Caco-2 (cell line): ENCODE measurements at regions not wholly inside any gene's neighbourhood (a gene's known extent, or its start where the extent isn't known, plus 50 kb on each side); places are given as distances from the start of the nearest gene placed in this dataset.

ENCODE experiments used
- BruUV-seq: library from RNA; stranded (reverse); fragments of 400-500 nt; replicated peaks from 2 replicates; lab custom pipeline; 2021; lab: Mats Ljungman, UMichigan
- CTCF ChIA-PET: fragments of 300-600 bp; sonication (Branson Sonifier 250); formaldehyde crosslinking; loops from one replicate; lab custom pipeline; 2022; ENCODE audit warnings: antibody characterized with exemption; lab: Charles Lee
- POLR2A ChIA-PET: fragments of 300-600 bp; sonication (Branson Sonifier 250); formaldehyde crosslinking; loops from one replicate; lab custom pipeline; 2022; ENCODE audit warnings: antibody characterized with exemption; lab: Charles Lee
- DNase-seq, 2 experiments: peaks; one replicate each; pipeline versions ENCODE4 v3.0.0 to v3.0.0-alpha.2; 2020 to 2022
- H3K27me3 ChIP-seq: replicated peaks from 2 replicates; pipeline ENCODE4 v1.6.0; 2011; ENCODE audit warnings: low read length; ENCODE audit not compliant: control insufficient read depth, insufficient read depth
- H3K36me3 ChIP-seq: 2 replicates; pipeline ENCODE4 v1.5.1; 2011; ENCODE audit warnings: low read length; ENCODE audit not compliant: control insufficient read depth, insufficient read depth
- H3K4me1 ChIP-seq: fragments of 250-450 bp; sonication (Bioruptor Pico); 2 replicates; pipeline ENCODE4 v1.5.1; 2020; ENCODE audit warnings: mild to moderate bottlenecking
- H3K4me3 ChIP-seq: 2 replicates; pipeline ENCODE4 v1.5.1; 2011; ENCODE audit warnings: low read depth, mild to moderate bottlenecking, control low read depth, low read length
- H3K9me3 ChIP-seq: fragments of 250-450 bp; sonication (Bioruptor Pico); 2 replicates; pipeline ENCODE4 v1.5.1; 2020; ENCODE audit warnings: mild to moderate bottlenecking, moderate library complexity
- H3K27ac Mint-ChIP-seq: one replicate; pipeline ENCODE4 v1.8.0; 2022; ENCODE audit warnings: mixed read lengths; ENCODE audit not compliant: unreplicated experiment
- H3K27me3 Mint-ChIP-seq: one replicate; pipeline ENCODE4 v1.8.0; 2022; ENCODE audit warnings: mixed read lengths; ENCODE audit not compliant: insufficient read depth, unreplicated experiment
- H3K36me3 Mint-ChIP-seq: one replicate; pipeline ENCODE4 v1.8.0; 2022; ENCODE audit warnings: mild to moderate bottlenecking, mixed read lengths; ENCODE audit not compliant: insufficient read depth, unreplicated experiment
- H3K4me1 Mint-ChIP-seq: one replicate; pipeline ENCODE4 v1.8.0; 2022; ENCODE audit warnings: low read depth, mixed read lengths; ENCODE audit not compliant: unreplicated experiment
- H3K4me3 Mint-ChIP-seq: one replicate; pipeline ENCODE4 v1.8.0; 2022; ENCODE audit warnings: mild to moderate bottlenecking, moderate library complexity, mixed read lengths; ENCODE audit not compliant: unreplicated experiment
- H3K9me3 Mint-ChIP-seq: one replicate; pipeline ENCODE4 v1.8.0; 2022; ENCODE audit warnings: mixed read lengths; ENCODE audit not compliant: unreplicated experiment
- intact Hi-C: fragments of 100-400 bp; cut with micrococcal nuclease; formaldehyde crosslinking; loops from one replicate; pipeline ENCODE4 v1.10.0; 2022; ENCODE audit not compliant: unreplicated experiment
- TF ChIP-seq, protein P1 (sequence below), 2 experiments: fragments of 200-600 bp in 1 of 2; IDR thresholded peaks; 1 replicate in 1 of 2; 2 replicates in 1 of 2; pipeline versions ENCODE4 v1.5.1 to v1.8.0; 2011 to 2022; ENCODE audit warnings: antibody characterized with exemption in 1 of 2, control low read depth in 1 of 2, inconsistent platforms in 1 of 2, low read depth in 1 of 2, low read length in 1 of 2, mild to moderate bottlenecking in 1 of 2, moderate library complexity in 1 of 2; ENCODE audit not compliant: insufficient read depth in 1 of 2, severe bottlenecking in 1 of 2, unreplicated experiment in 1 of 2

DNA sequence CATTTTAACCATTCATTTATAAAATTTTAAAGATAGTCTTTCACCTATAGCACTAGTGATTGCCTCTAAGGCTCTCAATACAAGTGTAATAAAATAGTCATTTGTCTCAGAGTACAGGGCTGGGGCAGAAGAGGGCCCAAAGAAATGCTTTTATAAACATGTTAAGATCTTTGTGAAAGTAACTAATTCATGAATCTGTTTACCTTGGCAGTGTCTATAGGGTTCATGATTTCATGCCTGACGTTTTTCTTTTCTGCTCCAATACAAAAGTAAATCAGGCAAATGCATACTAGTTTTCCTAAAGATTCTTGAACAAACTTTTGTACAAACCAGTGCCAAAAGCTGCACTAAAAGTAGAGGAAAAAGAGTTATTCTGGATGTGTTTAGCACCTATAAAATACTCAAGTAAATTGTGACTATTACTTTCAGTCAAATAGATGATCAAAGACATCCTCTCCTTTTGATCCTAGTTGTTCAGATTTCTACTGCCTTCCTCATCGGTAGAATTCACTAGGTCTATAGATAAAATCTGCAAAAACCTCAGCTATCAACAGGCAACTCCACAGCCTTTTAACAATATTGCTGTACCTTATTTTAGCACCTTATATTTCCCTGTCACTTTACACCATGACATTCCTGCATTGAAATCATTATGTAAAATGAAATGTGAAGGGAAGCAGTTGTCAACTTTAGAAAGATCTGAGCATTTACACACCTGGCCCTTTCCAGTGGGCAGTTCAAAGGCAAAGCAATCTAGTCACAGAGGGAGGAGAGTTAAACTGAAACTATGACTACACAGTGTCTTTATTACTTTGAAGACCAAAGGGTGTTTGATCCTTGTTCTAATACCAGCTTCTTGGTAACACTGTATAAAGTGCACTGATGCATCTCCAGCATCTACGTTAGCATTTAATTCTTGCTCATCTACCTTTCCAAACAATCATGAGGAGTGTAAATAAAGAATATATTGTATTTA, 100.0 kb upstream of the MED13 start:
- Histone ChIP-seq H3K36me3 (no peaks in the 10 kb centered on the region), H3K4me3 (no peak overlapping the region), H3K4me1 (peaks cover 52% of the 10 kb centered on the region), H3K9me3 (peaks cover 7% of the 10 kb centered on the region; the same call in 1 of the 2 replicates), H3K27me3 (no peaks in the 10 kb centered on the region)
- H3K4me3 Mint-ChIP-seq: peak overlapping the region; percentile 60
- H3K27ac Mint-ChIP-seq: peak overlapping the region; percentile 73
- peaks cover 40% of the 10 kb centered on the region for H3K4me1 Mint-ChIP-seq
- intact Hi-C loops: loop anchor here (2.0 kb wide), 2 partner anchors 24 to 44 kb away; no protein-coding TSS in a partner anchor
- peak; percentile 63 to 67 for DNase-seq
- peaks cover 10% of the 10 kb centered on the region for H3K9me3 Mint-ChIP-seq
- H3K36me3 Mint-ChIP-seq: no peaks in the 10 kb centered on the region
- ChIA-PET POLR2A (no interaction called here), CTCF (interaction anchor here (0.7 to 1.5 kb wide), 2 partner anchors 24 to 56 kb away, joined by 4 to 8 read pairs; no protein-coding TSS in a partner anchor)
- TSS peak; percentile 94 for BruUV-seq
- no peaks in the 10 kb centered on the region for H3K27me3 Mint-ChIP-seq
- TF ChIP-seq, protein P1, sequence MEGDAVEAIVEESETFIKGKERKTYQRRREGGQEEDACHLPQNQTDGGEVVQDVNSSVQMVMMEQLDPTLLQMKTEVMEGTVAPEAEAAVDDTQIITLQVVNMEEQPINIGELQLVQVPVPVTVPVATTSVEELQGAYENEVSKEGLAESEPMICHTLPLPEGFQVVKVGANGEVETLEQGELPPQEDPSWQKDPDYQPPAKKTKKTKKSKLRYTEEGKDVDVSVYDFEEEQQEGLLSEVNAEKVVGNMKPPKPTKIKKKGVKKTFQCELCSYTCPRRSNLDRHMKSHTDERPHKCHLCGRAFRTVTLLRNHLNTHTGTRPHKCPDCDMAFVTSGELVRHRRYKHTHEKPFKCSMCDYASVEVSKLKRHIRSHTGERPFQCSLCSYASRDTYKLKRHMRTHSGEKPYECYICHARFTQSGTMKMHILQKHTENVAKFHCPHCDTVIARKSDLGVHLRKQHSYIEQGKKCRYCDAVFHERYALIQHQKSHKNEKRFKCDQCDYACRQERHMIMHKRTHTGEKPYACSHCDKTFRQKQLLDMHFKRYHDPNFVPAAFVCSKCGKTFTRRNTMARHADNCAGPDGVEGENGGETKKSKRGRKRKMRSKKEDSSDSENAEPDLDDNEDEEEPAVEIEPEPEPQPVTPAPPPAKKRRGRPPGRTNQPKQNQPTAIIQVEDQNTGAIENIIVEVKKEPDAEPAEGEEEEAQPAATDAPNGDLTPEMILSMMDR (IDR thresholded peaks at IDR 0.05; ENCODE audit: insufficient read depth in 1 of 2, low read depth in 1 of 2, low read length in 1 of 2, severe bottlenecking in 1 of 2, unreplicated experiment in 1 of 2): no peak

DNA sequence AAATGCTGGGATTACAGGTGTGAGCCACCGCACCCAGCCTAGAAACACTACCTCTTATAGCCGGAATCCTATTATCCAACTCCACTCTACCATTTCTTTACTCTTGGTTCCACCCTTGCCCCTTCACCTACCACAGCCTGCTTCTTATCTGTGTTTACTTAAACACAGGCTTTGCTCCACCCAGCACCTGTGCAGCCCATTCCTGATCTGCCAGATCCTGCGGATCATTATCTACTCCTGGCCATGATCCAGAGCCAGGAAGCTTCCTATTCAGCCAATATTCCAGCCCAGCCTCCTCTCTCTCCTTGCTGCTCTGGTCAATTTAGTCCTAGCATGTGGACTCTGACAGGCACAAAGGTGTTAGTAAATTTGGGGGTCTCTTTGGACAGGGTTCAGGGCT, 98.8 kb upstream of the MED13 start:
- TF ChIP-seq, protein P1 (IDR thresholded peaks at IDR 0.05; ENCODE audit: insufficient read depth in 1 of 2, low read depth in 1 of 2, low read length in 1 of 2, severe bottlenecking in 1 of 2, unreplicated experiment in 1 of 2): no peak
- POLR2A ChIA-PET: no interaction called here
- intact Hi-C loops: loop anchor here (2.0 kb wide), 2 partner anchors 25 to 43 kb away; no protein-coding TSS in a partner anchor
- Histone ChIP-seq H3K4me3 (no peak overlapping the region), H3K9me3 (peaks cover 7% of the 10 kb centered on the region; the same call in 1 of the 2 replicates), H3K36me3 (no peaks in the 10 kb centered on the region), H3K4me1 (peaks cover 51% of the 10 kb centered on the region), H3K27me3 (no peaks in the 10 kb centered on the region)
- CTCF ChIA-PET: no interaction called here
- H3K4me3 Mint-ChIP-seq: peak overlapping the region; percentile 51
- H3K27me3 Mint-ChIP-seq: no peaks in the 10 kb centered on the region
- BruUV-seq: no TSS peak
- H3K36me3 Mint-ChIP-seq: no peaks in the 10 kb centered on the region
- H3K9me3 Mint-ChIP-seq: peaks cover 10% of the 10 kb centered on the region
- peak overlapping the region; percentile 73 for H3K27ac Mint-ChIP-seq
- peaks cover 45% of the 10 kb centered on the region for H3K4me1 Mint-ChIP-seq
- DNase-seq: peak; percentile 74 to 89

DNA sequence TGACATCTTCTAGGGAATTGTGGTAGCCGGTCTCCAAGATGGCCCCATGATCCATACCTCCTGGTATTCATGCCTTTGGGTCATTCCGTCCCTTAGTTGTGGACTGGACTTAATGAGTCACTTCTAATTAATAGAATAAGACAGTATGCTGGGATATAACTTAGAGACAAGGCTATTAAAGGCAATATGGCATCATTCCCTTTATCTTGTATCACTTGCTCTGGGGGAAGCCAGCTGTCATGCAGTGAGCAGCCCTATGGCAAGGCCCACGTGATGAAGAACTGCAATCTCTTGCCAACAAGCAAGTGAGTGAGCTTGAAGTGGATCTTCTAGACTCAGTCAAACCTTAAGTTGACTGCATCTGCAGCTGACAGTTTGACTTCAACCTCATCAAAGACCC, 97.8 kb upstream of the MED13 start:
- ChIA-PET CTCF (no interaction called here), POLR2A (no interaction called here)
- DNase-seq: no peak
- TF ChIP-seq, protein P1 (IDR thresholded peaks at IDR 0.05; ENCODE audit: insufficient read depth in 1 of 2, low read depth in 1 of 2, low read length in 1 of 2, severe bottlenecking in 1 of 2, unreplicated experiment in 1 of 2): no peak
- peaks cover 55% of the 10 kb centered on the region for H3K4me1 ChIP-seq
- H3K27me3 ChIP-seq: no peaks in the 10 kb centered on the region
- Mint-ChIP-seq H3K27ac (no peak overlapping the region), H3K4me3 (no peak overlapping the region), H3K4me1 (peaks cover 41% of the 10 kb centered on the region), H3K27me3 (no peaks in the 10 kb centered on the region), H3K36me3 (no peaks in the 10 kb centered on the region), H3K9me3 (peaks cover 10% of the 10 kb centered on the region)
- no peak overlapping the region for H3K4me3 ChIP-seq
- H3K36me3 ChIP-seq: no peaks in the 10 kb centered on the region
- H3K9me3 ChIP-seq: peaks cover 7% of the 10 kb centered on the region; the same call in 1 of the 2 replicates
- intact Hi-C loops: no loop called here
- BruUV-seq: no TSS peak
